DND-41 (cell line): ENCODE measurements at regions not wholly inside any gene's neighbourhood (a gene's known extent, or its start where the extent isn't known, plus 50 kb on each side); places are given as distances from the start of the nearest gene placed in this dataset.

Experiments
- ATAC-seq: fragments of 200-7000 bp; cut with Tn5 transposase; 3 replicates; pipeline ENCODE4 v1.9.1; 2021; ENCODE audit warnings: low read depth; ENCODE audit not compliant: insufficient read depth
- DNase-seq: peaks from one replicate; pipeline ENCODE4 v3.0.0-alpha.2; 2020
- H2AFZ ChIP-seq: 2 replicates; pipeline ENCODE4 v1.6.0; 2012; ENCODE audit warnings: low read depth, low read length
- H3K27ac ChIP-seq: 2 replicates; pipeline ENCODE4 v1.5.1; 2012; ENCODE audit warnings: low read length, inconsistent platforms
- H3K27me3 ChIP-seq: fragments of 200-600 bp; sonication (generic); 2 replicates; pipeline ENCODE4 v1.6.0; 2012; ENCODE audit warnings: low read length, mild to moderate bottlenecking, inconsistent platforms; ENCODE audit not compliant: insufficient read depth, poor library complexity
- H3K36me3 ChIP-seq: 2 replicates; pipeline ENCODE4 v1.5.1; 2012; ENCODE audit warnings: low read length, inconsistent platforms; ENCODE audit not compliant: insufficient read depth
- H3K4me1 ChIP-seq: 2 replicates; pipeline ENCODE4 v1.5.1; 2012; ENCODE audit warnings: mild to moderate bottlenecking, low read length; ENCODE audit not compliant: insufficient read depth
- H3K4me2 ChIP-seq: 2 replicates; pipeline ENCODE4 v1.6.0; 2012; ENCODE audit warnings: mild to moderate bottlenecking, moderate library complexity, low read length, inconsistent platforms; ENCODE audit not compliant: insufficient read depth
- H3K4me3 ChIP-seq, 2 experiments: fragments of 200-600 bp in 1 of 2; shearing (Covaris generic) in 1 of 2; 2 replicates each; pipeline ENCODE4 v1.5.1; 2012 to 2016; ENCODE audit warnings: inconsistent platforms in 2 of 2, low read length in 2 of 2, mild to moderate bottlenecking in 2 of 2, low read depth in 1 of 2, moderate library complexity in 1 of 2
- H3K79me2 ChIP-seq: 2 replicates; pipeline ENCODE4 v1.6.0; 2012; ENCODE audit warnings: low read length, inconsistent platforms; ENCODE audit not compliant: insufficient read depth
- H3K9ac ChIP-seq: 2 replicates; pipeline ENCODE4 v1.6.0; 2012; ENCODE audit warnings: low read depth, mild to moderate bottlenecking, inconsistent platforms, low read length, moderate library complexity
- H3K9me3 ChIP-seq: 2 replicates; pipeline ENCODE4 v1.5.1; 2012; ENCODE audit warnings: low read length, moderate library complexity, mild to moderate bottlenecking, inconsistent platforms; ENCODE audit not compliant: insufficient read depth, severe bottlenecking
- H4K20me1 ChIP-seq: 2 replicates; pipeline ENCODE4 v1.6.0; 2012; ENCODE audit warnings: low read length; ENCODE audit not compliant: insufficient read depth
- EZH2 ChIP-seq: IDR thresholded peaks from 3 replicates; pipeline ENCODE4 v1.6.1; 2012; ENCODE audit warnings: borderline replicate concordance, low read depth, mild to moderate bottlenecking, moderate library complexity, low read length, inconsistent platforms; ENCODE audit not compliant: severe bottlenecking
- TF ChIP-seq, protein P1 (sequence below): IDR thresholded peaks from 2 replicates; pipeline ENCODE4 v1.5.1; 2012; ENCODE audit warnings: borderline replicate concordance, low read length, moderate library complexity, mild to moderate bottlenecking; ENCODE audit not compliant: poor library complexity, severe bottlenecking; ENCODE audit errors: extremely low read depth

GRCh38 chr1:162991444-162991843, 77.7 kb upstream of the RGS4 start:
- Histone ChIP-seq H3K36me3 (no peaks in the 10 kb centered on the region), H3K4me3 (no peak overlapping the region), H2AFZ (no peak overlapping the region), H3K4me2 (no peak overlapping the region), H3K27me3 (peaks cover 2% of the 10 kb centered on the region), H3K4me1 (no peaks in the 10 kb centered on the region), H3K79me2 (no peaks in the 10 kb centered on the region), H3K27ac (no peak overlapping the region), H4K20me1 (no peaks in the 10 kb centered on the region), H3K9me3 (no peaks in the 10 kb centered on the region), H3K9ac (no peak overlapping the region)
- TF ChIP-seq, protein P1, sequence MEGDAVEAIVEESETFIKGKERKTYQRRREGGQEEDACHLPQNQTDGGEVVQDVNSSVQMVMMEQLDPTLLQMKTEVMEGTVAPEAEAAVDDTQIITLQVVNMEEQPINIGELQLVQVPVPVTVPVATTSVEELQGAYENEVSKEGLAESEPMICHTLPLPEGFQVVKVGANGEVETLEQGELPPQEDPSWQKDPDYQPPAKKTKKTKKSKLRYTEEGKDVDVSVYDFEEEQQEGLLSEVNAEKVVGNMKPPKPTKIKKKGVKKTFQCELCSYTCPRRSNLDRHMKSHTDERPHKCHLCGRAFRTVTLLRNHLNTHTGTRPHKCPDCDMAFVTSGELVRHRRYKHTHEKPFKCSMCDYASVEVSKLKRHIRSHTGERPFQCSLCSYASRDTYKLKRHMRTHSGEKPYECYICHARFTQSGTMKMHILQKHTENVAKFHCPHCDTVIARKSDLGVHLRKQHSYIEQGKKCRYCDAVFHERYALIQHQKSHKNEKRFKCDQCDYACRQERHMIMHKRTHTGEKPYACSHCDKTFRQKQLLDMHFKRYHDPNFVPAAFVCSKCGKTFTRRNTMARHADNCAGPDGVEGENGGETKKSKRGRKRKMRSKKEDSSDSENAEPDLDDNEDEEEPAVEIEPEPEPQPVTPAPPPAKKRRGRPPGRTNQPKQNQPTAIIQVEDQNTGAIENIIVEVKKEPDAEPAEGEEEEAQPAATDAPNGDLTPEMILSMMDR = no peak
- TF ChIP-seq EZH2 = no peak
- DNase-seq = no peak
- no peak for ATAC-seq

- no peak overlapping the region for H3K9ac ChIP-seq
- ATAC-seq (no peak), DNase-seq (no peak)
- no peaks in the 10 kb centered on the region for H3K36me3 ChIP-seq
- H3K4me1 ChIP-seq = no peaks in the 10 kb centered on the region
- H3K4me3 ChIP-seq = no peak overlapping the region
- H3K27me3 ChIP-seq = peaks cover 2% of the 10 kb centered on the region
- no peak overlapping the region for H3K4me2 ChIP-seq
- no peak overlapping the region for H3K27ac ChIP-seq
- TF ChIP-seq, protein P1 = no peak
- no peak for TF ChIP-seq EZH2
- no peaks in the 10 kb centered on the region for H3K9me3 ChIP-seq
- no peaks in the 10 kb centered on the region for H4K20me1 ChIP-seq
- H2AFZ ChIP-seq = no peak overlapping the region
- no peaks in the 10 kb centered on the region for H3K79me2 ChIP-seq
Observed at GRCh38 chr1:162990665-162991064, 78.5 kb upstream of the RGS4 start.

- Histone ChIP-seq H3K79me2 (no peaks in the 10 kb centered on the region), H4K20me1 (no peaks in the 10 kb centered on the region), H3K9me3 (no peaks in the 10 kb centered on the region), H3K4me2 (no peak overlapping the region), H3K36me3 (no peaks in the 10 kb centered on the region), H3K4me3 (no peak overlapping the region), H3K4me1 (no peaks in the 10 kb centered on the region), H3K27ac (no peak overlapping the region), H3K27me3 (no peaks in the 10 kb centered on the region), H3K9ac (no peak overlapping the region), H2AFZ (no peak overlapping the region)
- ATAC-seq (no peak), DNase-seq (no peak)
- no peak for TF ChIP-seq EZH2
- TF ChIP-seq, protein P1 = no peak
Observed at GRCh38 chr1:162988869-162989268, 80.3 kb upstream of the RGS4 start.

- H3K4me3 ChIP-seq = no peak overlapping the region
- no peak overlapping the region for H3K4me2 ChIP-seq
- no peak overlapping the region for H3K27ac ChIP-seq
- no peak overlapping the region for H3K9ac ChIP-seq
- no peak for ATAC-seq
- H3K27me3 ChIP-seq = no peaks in the 10 kb centered on the region
- TF ChIP-seq EZH2 = no peak
- TF ChIP-seq, protein P1 = no peak
- H3K9me3 ChIP-seq = no peaks in the 10 kb centered on the region
- H3K4me1 ChIP-seq = no peaks in the 10 kb centered on the region
- DNase-seq = no peak
- H2AFZ ChIP-seq = no peak overlapping the region
- H3K36me3 ChIP-seq = no peaks in the 10 kb centered on the region
- H3K79me2 ChIP-seq = no peaks in the 10 kb centered on the region
- H4K20me1 ChIP-seq = no peaks in the 10 kb centered on the region
Observed at GRCh38 chr1:162987866-162988265, 81.3 kb upstream of the RGS4 start.
